22Rv1 (cell line): ENCODE measurements at regions not wholly inside any gene's neighbourhood (a gene's known extent, or its start where the extent isn't known, plus 50 kb on each side); places are given as distances from the start of the nearest gene placed in this dataset.
"Not testable (repeated sequence)": the region's sequence is repeated elsewhere in the genome, so short reads cannot be mapped to it uniquely, and the experiment has no call there.

Source experiments
- H3K27ac ChIP-seq: fragments of 450-650 bp; 2 replicates; pipeline ENCODE4 v1.5.1; 2017
- ZFX ChIP-seq: fragments of 450-650 bp; IDR thresholded peaks from 2 replicates; pipeline ENCODE4 v1.6.1; 2017; ENCODE audit warnings: antibody characterized with exemption, borderline replicate concordance
- TF ChIP-seq, protein P1 (sequence below): fragments of 450-650 bp; IDR thresholded peaks from 2 replicates; pipeline ENCODE4 v1.5.1; 2017; ENCODE audit warnings: mild to moderate bottlenecking

DNA sequence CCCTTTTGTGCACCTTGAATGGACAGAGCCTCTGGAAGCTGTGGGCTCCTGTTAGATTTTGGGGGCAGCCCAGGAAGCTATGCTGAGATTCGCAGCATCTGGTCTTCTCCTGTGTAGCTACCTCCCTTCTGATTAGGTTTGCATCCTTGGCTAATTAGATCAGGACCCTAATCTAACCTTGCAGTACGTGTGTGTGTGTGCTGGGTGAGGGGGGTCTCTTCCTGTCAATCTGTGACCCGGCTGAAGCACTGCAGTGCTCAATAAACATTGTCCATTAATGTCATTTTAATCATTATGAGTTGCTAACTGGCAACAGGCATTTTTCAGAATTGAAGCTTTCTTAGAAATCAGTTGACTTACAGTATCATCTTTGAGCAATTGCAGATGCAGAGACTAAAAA is 229.1 kb upstream of the STXBP5 start:
- H3K27ac ChIP-seq: no peak overlapping the region
- TF ChIP-seq, protein P1, sequence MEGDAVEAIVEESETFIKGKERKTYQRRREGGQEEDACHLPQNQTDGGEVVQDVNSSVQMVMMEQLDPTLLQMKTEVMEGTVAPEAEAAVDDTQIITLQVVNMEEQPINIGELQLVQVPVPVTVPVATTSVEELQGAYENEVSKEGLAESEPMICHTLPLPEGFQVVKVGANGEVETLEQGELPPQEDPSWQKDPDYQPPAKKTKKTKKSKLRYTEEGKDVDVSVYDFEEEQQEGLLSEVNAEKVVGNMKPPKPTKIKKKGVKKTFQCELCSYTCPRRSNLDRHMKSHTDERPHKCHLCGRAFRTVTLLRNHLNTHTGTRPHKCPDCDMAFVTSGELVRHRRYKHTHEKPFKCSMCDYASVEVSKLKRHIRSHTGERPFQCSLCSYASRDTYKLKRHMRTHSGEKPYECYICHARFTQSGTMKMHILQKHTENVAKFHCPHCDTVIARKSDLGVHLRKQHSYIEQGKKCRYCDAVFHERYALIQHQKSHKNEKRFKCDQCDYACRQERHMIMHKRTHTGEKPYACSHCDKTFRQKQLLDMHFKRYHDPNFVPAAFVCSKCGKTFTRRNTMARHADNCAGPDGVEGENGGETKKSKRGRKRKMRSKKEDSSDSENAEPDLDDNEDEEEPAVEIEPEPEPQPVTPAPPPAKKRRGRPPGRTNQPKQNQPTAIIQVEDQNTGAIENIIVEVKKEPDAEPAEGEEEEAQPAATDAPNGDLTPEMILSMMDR: no peak

DNA sequence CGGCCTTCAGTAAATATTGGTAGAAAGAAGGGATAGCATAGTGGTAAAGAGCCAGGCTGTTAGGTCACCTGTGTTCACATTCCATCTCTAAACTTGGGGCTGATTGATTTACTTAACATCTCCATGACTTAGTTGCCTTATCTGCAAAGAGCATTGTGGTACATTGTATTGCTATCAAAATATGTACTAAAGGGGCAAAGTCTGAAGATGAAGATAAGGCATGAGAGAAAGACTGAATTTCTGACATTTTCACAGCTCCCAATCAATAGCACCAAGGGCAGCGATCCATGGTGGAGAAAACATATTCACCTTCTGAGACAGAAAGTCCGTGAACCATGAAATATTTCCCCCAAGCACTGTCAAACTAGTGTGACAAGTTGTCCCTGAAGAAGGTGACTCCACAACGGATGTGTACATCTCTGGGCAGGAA is 223.3 kb upstream of the STXBP5 start:
- TF ChIP-seq ZFX: no peak
- TF ChIP-seq, protein P1: no peak
- no peak overlapping the region for H3K27ac ChIP-seq

DNA sequence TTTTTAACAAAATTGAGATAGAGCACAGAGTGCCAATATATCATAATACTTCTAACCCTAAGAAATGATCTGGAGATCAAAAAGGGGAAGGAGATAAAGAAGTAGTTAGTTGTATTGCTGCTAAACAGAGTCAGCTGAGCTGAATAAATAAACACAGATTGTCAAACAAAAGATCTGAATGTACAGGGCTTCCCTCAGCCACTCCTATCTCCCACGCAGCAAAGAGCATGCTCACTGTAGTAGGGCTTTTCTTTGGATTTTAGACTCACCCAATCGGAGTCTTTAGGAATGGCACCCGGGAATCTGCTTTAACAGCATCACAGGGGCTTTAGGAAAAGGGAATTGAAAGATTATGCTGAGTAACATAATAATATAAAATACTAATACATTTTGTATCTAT is 222.2 kb upstream of the STXBP5 start:
- no peak overlapping the region for H3K27ac ChIP-seq
- TF ChIP-seq, protein P1: no peak
- TF ChIP-seq ZFX: no peak

DNA sequence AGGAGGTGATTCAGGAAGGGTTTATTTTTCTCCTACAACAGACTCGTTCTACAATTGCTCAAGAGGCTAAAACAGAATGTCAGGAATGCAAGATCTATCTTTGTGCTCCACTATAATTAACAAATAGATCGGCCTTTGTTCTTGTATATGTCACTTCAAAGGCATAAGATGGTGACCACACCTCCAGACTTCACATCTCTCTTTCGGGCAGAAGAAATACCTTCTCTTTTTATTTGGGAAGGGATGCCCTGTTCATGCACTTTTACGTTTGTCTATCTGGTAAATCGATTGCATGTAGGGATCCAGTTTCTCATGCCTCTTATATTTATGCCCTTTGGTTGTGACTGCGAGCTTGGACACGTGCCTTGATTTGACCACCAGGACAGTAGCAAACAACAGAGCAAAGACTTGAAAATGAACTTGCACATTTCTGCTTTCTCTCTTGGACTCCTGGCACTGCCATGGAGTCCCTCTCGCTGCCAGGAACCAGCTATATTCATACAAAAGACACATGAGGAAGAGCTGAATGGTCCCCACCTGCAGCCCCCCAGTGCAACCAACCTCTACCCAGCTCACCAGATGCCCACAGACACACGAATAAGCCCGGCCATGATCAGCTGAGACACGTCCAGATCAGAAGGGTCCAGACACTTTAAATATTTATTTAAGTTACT is 219.8 kb upstream of the STXBP5 start:
- H3K27ac ChIP-seq: no peak overlapping the region

DNA sequence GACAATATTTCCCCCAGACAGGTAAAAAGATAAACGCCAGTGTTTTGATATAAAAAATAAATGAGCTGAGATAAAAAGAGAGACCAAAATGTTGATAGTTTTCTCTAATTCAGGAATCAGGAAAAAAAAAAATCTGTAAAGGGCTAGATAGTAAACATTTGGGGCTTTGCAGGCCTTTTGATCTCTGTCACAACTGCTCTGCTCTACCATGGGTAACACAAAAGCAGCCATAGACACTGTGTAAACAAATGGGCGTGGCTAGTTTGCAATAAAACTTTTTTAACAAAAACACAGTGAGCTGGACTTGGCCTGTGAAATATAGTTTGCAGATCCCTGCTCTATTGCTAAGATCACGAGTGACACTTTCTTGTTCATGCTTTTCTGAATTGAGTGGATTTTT is 219.1 kb upstream of the STXBP5 start:
- no peak overlapping the region for H3K27ac ChIP-seq
- no peak for TF ChIP-seq ZFX
- TF ChIP-seq, protein P1: no peak

More for the DNA sequence above, 219.8 kb upstream of the STXBP5 start:
- TF ChIP-seq ZFX: no peak
- TF ChIP-seq, protein P1: no peak

DNA sequence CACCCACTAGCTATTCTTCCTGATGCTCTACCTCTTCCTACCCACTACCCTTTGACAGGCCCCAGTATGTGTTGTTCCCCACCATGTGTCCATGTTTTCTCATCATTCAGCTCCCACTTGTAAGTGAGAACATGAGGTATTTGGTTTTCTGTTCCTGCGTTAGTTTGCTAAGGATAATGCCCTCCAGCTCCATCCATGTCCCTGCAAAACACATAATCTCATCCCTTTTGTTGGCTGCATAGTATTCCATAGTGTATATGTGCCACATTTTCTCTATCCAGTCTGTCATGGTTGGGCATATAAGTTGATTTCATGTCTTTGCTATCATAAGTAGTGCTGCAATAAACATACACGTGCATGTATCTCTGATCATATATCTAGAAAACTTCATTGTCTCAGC is 218.3 kb upstream of the STXBP5 start:
- no peak overlapping the region for H3K27ac ChIP-seq
- TF ChIP-seq, protein P1: no peak
- no peak for TF ChIP-seq ZFX

DNA sequence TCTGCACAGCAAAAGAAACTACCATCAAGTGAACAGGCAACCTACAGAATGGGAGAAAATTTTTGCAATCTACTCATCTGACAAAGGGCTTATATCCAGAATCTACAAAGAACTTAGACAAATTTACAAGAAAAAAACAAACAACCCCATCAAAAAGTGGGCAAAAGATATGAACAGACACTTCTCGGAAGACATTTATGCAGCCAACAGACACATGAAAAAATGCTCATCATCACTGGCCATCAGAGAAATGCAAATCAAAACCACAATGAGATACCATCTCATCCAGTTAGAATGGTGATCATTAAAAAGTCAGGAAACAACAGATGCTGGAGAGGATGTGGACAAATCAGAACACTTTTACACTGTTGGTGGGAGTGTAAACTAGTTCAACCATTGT is 216.3 kb upstream of the STXBP5 start:
- not testable (repeated sequence) for H3K27ac ChIP-seq

DNA sequence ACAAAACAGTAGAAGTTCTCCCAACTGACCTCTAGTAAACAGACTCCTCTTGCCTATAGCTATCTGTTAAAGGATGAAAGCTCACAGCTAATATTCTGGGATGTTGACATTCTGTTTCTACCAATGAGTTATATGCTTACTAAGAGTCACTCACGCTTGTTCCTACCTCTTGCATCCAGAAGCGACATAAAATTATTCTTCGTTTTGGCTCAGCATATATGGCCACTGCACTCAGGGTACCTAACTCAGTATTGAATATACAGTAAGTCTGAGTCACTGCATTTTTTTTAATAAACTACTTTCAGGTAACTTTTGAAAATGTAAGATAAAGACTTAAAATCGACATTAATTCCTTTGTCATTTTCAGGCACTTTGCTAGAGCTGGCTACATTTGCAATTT is 214.4 kb upstream of the STXBP5 start:
- TF ChIP-seq, protein P1: no peak
- no peak for TF ChIP-seq ZFX
- H3K27ac ChIP-seq: no peak overlapping the region
